ENCODE measurements at regions not wholly inside any gene's neighbourhood (a gene's known extent, or its start where the extent isn't known, plus 50 kb on each side); places are given as distances from the start of the nearest gene placed in this dataset.

- no peak for DNase-seq
Observed at GRCh38 chr2:60091266-60091665, 462.2 kb downstream of the BCL11A start.

DNA sequence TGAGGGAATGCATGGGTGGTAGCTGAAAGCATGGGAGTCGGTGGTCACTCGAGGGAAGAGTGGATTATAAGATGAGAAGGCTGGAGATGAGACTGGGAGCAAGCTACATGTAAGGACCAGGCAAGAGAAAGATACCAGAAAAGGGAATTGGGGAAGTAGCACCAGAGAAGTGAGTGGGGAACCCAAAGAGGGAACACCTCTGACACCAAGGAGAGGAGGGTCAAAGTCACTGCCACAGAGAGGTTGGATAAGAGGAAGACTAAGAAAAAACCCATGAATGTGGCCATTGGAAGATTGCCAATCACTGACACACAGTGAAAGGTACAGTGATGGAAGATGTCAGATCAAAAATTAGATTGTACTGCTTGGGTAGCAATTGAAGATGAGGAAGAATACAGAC, 473.9 kb downstream of the BCL11A start:
- no peak for DNase-seq

DNA sequence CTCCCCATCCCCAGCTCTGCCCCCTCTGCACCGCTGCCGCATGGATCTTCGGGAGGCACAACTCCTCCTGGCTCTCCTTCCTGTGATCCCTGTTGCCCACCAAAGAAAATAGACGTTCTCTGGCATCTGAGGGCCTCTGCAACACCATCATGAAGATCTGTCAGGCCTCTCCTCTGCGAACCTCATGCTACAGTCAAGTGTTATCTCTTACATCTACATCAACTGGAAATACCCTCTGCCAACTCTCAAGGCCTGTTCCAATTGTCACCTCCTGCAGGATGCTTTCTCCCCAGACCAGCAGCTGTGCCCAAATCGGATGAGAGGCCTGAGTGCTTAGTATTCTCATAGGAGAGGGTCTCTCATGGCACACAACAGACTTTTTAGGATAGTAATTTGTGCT, 478.4 kb downstream of the BCL11A start:
- no peak for DNase-seq

- no peak for DNase-seq
Observed at GRCh38 chr2:60073201-60073600, 480.3 kb downstream of the BCL11A start.

DNA sequence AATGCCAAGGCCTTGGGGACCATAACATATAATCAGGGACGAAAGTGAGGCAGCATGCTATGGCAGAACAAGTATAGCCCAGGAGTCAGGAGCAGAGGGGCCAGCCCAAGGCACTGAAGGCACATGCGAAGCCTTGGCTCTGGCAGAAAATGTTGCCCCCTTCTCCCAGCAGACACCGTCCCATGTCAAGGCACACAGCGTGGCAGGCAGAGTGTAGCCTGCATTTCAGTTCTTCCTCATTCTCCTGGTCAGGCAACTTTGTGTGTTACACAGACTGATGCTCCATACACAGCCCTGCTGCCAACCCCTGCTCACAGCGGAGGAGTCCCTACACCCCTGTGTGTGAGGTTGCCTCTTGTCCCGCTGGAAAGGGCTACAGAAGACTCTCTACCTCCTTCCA, 480.8 kb downstream of the BCL11A start:
- DNase-seq = no peak

- DNase-seq = no peak
Observed at GRCh38 chr2:60071490-60071831, 482.0 kb downstream of the BCL11A start.

DNA sequence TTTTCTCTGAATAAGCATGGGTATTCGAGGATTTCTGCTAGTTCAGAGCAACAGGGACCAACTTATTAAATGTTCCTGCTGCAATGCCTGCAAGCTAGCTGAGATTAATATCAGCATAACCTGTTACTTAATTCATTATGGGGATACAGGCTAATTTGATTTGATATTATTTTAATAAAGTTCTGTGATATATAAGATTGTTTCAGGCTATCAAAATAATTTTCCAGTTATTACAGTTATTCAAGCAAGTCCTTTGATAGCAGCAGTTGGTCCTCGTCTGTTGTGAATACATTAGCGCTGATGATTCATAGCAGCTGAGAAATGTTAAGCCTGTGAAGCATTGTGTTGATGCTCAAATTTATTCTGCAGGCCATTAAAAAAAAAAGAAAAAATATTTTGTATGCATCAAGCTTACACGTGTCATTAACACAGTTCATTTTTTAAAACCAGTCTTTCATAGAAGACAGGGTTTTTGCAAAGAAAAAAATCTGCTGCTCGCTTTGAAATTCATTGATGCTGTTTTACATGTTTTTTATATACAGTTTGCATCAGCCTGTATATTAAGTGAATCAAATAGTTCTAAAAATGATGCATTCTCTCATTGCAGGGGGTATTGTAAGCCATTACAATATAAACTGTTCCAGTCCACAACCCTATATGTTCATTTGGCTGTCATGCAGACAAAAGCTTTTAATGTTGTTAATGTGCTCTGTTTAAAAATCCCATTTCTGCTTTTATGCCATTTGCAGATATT, 482.5 kb downstream of the BCL11A start:
- DNase-seq = no peak

GRCh38 chr2:60070196-60070595, 483.3 kb downstream of the BCL11A start:
- no peak for DNase-seq

DNA sequence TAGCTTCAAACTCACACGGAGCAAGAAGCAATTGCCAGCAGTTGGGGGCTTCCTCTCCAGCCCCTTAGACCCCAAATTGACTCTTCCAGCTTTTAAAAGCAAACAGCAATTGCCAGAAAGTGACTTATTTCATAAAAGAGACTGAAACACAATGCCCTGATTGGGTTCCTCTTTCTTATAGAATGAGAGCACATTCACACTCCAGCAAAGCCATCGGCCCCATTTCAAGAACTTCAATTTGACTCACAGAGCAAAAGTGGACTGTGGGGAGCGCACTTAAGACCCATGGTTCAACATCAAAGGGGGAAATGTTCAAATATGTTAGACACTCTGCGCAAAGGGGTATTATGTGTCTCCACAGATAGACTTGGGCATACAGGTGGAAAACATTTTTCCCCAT, 484.7 kb downstream of the BCL11A start:
- no peak for DNase-seq

GRCh38 chr2:60067006-60067405, 486.4 kb downstream of the BCL11A start:
- DNase-seq = no peak

DNA sequence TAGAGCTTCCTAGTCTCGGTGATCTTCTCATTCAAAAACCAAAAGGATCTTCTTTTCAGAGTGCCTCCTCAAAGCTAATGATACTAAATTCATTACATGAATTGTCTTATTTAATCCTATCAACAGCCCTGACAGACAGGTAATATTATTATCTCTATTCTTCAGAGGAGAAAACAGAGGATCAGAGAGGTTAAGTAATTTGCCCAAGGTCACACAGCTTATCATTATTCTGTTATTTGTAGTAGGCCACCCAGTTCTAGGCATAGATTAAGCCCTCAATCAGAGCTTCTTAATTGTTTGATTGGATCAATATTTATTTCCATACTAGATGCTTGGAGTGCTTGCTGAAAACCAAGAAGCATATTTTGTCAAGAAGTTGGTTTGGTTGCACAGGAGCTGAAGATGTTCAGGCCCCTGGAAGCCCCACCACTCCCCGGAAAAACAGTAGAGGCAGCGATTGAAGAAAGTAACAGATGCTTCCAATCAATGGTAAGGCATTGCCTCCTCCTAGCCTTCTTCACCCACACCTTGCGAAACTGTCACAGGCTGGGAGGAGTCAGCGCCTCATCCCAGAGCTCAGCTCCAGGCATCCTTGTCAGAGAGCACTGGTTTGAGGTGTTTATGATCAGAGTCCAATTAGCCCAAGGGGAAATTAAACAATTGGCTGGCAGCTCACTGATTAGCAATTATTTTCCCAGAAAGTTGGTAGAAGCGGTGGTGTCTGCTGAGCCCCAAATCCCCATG, 487.2 kb downstream of the BCL11A start:
- no peak for DNase-seq

- peak; percentile 3 for DNase-seq
Observed at GRCh38 chr2:60064687-60065389, 488.6 kb downstream of the BCL11A start.

DNA sequence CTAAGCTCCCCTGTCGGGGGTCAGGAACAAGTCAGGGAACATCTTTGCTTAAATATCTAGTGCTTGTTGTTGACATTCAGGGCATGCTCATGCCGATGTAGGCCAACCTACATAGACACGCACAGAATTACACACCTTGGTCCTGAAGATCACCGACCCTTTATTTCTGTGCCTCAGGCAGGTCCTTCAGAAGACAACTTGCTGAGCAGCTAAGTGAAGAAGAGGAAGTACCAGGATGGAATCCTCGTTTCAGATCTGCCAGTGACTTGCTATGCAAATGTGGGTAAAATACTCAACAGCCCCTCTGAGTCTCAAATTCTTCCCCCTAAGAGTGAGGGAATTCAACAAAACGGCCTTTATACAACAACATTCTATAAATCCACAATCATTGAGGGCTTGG, 494.7 kb downstream of the BCL11A start:
- no peak for DNase-seq

- no peak for DNase-seq
Observed at GRCh38 chr2:60054571-60055340, 498.7 kb downstream of the BCL11A start.

DNA sequence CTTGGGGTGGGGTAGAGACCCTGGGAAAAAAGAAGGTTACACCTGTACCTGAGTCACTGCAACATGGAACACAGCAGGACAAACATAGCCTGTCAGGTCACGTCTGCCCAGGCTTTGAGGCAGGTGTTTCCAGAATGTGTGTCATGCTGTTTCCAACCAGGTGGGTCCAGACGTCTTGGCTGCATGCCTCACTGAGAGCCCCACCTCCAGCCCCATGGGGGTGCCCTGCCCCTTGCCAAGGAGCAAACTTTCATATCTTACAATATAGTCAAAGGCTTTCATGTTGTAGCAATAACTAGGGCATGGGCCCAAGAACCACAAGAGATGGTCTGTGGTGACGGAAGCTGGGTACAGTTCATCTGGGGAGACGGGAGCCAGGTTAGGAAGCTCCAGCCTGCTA, 499.7 kb downstream of the BCL11A start:
- DNase-seq = no peak

DNA sequence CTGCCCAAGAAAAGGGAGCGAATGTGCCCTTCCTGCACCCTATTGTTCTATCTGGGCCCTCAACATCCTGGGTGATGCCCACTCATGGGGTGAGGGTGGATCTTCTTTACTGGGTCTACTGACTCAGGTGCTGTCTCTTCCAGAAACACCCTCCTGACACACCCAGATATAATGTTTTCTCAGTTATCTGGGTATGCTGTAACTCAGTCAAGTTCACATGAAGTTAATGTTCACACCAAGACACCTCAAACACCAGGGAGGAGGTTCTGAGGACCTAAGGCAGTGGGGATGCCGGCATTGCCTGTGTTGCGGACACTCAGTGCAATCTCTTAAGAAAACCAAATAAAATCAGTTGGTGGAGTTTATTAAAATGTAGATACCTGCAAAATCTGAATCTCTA, 500.9 kb downstream of the BCL11A start:
- no peak for DNase-seq

GRCh38 chr2:60051991-60052390, 501.5 kb downstream of the BCL11A start:
- no peak for DNase-seq

DNA sequence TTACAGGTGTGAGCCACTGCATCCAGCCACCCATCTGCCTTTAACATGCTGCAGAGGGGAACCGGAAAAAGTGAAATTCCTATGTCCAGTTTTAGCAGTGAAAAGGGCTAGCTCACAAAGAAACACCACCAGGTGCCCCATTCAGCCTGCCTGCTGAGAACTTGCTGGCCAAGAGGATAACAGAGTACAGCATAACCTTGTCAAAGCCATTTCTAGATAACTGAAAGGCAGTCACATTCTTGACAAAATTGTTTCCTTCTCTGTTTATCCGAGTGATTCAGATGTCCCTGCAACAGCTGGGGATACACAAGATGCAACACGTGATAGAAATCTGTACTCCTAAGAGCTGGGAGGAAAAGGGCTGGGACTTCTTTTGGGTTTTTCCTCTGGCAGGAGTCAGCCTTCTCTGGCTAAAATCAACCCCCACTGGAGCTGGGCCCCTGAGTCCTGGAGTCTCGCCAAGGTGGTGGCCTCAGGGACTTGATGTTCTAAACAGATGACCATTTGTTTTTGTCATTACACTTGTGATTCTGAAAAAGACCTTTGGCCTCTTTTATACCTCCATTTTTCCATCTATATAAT, 505.4 kb downstream of the BCL11A start:
- no peak for DNase-seq

- DNase-seq = no peak
Observed at GRCh38 chr2:60047347-60047746, 506.1 kb downstream of the BCL11A start.

- DNase-seq = no peak
Observed at GRCh38 chr2:60046529-60046928, 506.9 kb downstream of the BCL11A start.

GRCh38 chr2:60045456-60045855, 508.0 kb downstream of the BCL11A start:
- DNase-seq = no peak

GRCh38 chr2:60044484-60044883, 509.0 kb downstream of the BCL11A start:
- DNase-seq = no peak

GRCh38 chr2:60042023-60042422, 511.4 kb downstream of the BCL11A start:
- DNase-seq = no peak
